K562 (cell line): ENCODE measurements at regions not wholly inside any gene's neighbourhood (a gene's known extent, or its start where the extent isn't known, plus 50 kb on each side); places are given as distances from the start of the nearest gene placed in this dataset.
A peak's percentile ranks its signal among the peaks of the same experiment; 100 is the strongest.

Experiments used
- ATAC-seq: fragments of 200-7000 bp; cut with Tn5 transposase; 3 replicates; pipeline ENCODE4 v1.9.1; 2020; ENCODE audit warnings: moderate library complexity
- BruUV-seq: library from RNA; stranded (reverse); fragments of 400-500 nt; replicated peaks from 2 replicates; lab custom pipeline; 2021; lab: Mats Ljungman, UMichigan
- CTCF ChIA-PET: fragments of 300-600 bp; formaldehyde crosslinking; extraction: SDS; loops from one replicate; lab custom pipeline; 2021; ENCODE audit warnings: low intra/inter-chr PET ratio; lab: Yijun Ruan, JAX
- POLR2A ChIA-PET: fragments of 300-600, 350-650 bp; sonication (Branson Sonifier 250); formaldehyde crosslinking; extraction: SDS; loops from one replicate; lab custom pipeline; 2021; ENCODE audit warnings: antibody characterized with exemption, inconsistent platforms; lab: Yijun Ruan, JAX
- DNase-seq, 4 experiments: peaks; one replicate each; pipeline versions ENCODE4 v3.0.0 to v3.0.0-alpha.2; 2011 to 2018; ENCODE audit warnings: low spot score in 3 of 4, mixed read lengths in 3 of 4; ENCODE audit errors: extremely low read depth in 1 of 4
- FAIRE-seq: peaks from 2 replicates; lab custom pipeline; 2011; peaks lifted over from hg19 to GRCh38; lab: Jason Lieb, UNC
- H2AFZ ChIP-seq: 2 replicates; pipeline ENCODE4 v1.6.0; 2011; ENCODE audit warnings: low read depth, low read length, control low read depth, inconsistent platforms
- H3K27ac ChIP-seq: fragments of 200-600 bp; 3 replicates; pipeline ENCODE4 v1.8.0; 2011; ENCODE audit warnings: low read depth, mild to moderate bottlenecking, control low read depth, inconsistent platforms, low read length, moderate library complexity, mixed read lengths; ENCODE audit errors: extremely low read depth
- H3K27me3 ChIP-seq, 2 experiments: fragments of 300-600 bp in 1 of 2; 2 replicates in 1 of 2; 3 replicates in 1 of 2; pipeline versions ENCODE4 v1.6.0 to v1.8.0; 2011; ENCODE audit warnings: inconsistent platforms in 2 of 2, low read length in 2 of 2, mild to moderate bottlenecking in 1 of 2, mixed read lengths in 1 of 2, moderate library complexity in 1 of 2; ENCODE audit not compliant: control insufficient read depth in 2 of 2, insufficient read depth in 2 of 2
- H3K36me3 ChIP-seq: fragments of 300-600 bp; 3 replicates; pipeline ENCODE4 v1.8.0; 2011; ENCODE audit warnings: mild to moderate bottlenecking, low read length, inconsistent platforms; ENCODE audit not compliant: control insufficient read depth, insufficient read depth
- H3K4me1 ChIP-seq, 2 experiments: fragments of 200-600 bp in 1 of 2; replicated peaks in 1 of 2; 2 replicates in 1 of 2; 3 replicates in 1 of 2; pipeline versions ENCODE4 v1.5.1 to v1.8.0; 2011; ENCODE audit warnings: inconsistent platforms in 2 of 2, low read length in 2 of 2, mild to moderate bottlenecking in 1 of 2, mixed read lengths in 1 of 2, moderate library complexity in 1 of 2; ENCODE audit not compliant: control insufficient read depth in 2 of 2, insufficient read depth in 2 of 2
- H3K4me2 ChIP-seq: 2 replicates; pipeline ENCODE4 v1.6.1; 2011; ENCODE audit warnings: low read length, control low read depth, inconsistent platforms, mixed read lengths; ENCODE audit not compliant: insufficient read depth
- H3K4me3 ChIP-seq: fragments of 200-600 bp; sonication (generic), shearing (Covaris generic); 2 replicates; pipeline ENCODE4 v1.5.1; 2016; ENCODE audit warnings: control low read depth, inconsistent platforms
- H3K79me2 ChIP-seq: fragments of 200-600 bp; 3 replicates; pipeline ENCODE4 v1.8.0; 2011; ENCODE audit warnings: low read length, inconsistent platforms; ENCODE audit not compliant: control insufficient read depth, insufficient read depth
- H3K9ac ChIP-seq, 2 experiments: 2 replicates each; pipeline versions ENCODE4 v1.6.0 to v1.6.1; 2011; ENCODE audit warnings: low read depth in 2 of 2, low read length in 2 of 2, control low read depth in 1 of 2, inconsistent platforms in 1 of 2, mild to moderate bottlenecking in 1 of 2, mixed read lengths in 1 of 2; ENCODE audit not compliant: insufficient read depth in 1 of 2
- H3K9me1 ChIP-seq: one replicate; pipeline ENCODE4 v1.6.0; 2011; ENCODE audit warnings: inconsistent platforms, mild to moderate bottlenecking, low read length, moderate library complexity; ENCODE audit not compliant: control insufficient read depth, insufficient read depth
- H3K9me3 ChIP-seq: replicated peaks from 2 replicates; pipeline ENCODE4 v1.5.1; 2011; ENCODE audit warnings: low read depth, low read length, inconsistent platforms; ENCODE audit not compliant: control insufficient read depth, insufficient read depth
- H4K20me1 ChIP-seq: replicated peaks from 2 replicates; pipeline ENCODE4 v1.6.1; 2011; ENCODE audit warnings: low read length, inconsistent platforms, mixed read lengths; ENCODE audit not compliant: control insufficient read depth, insufficient read depth
- C11orf30 ChIP-seq: fragments of 450-650 bp; IDR thresholded peaks from 2 replicates; pipeline ENCODE4 v1.6.1; 2016; ENCODE audit warnings: low read depth, mild to moderate bottlenecking
- MIER1 ChIP-seq: fragments of 450-650 bp; IDR thresholded peaks from 2 replicates; pipeline ENCODE4 v1.6.1; 2016; ENCODE audit warnings: antibody characterized with exemption, mild to moderate bottlenecking, low read depth
- NFYB ChIP-seq: IDR thresholded peaks from 2 replicates; pipeline ENCODE4 v1.6.1; 2011; ENCODE audit warnings: mild to moderate bottlenecking, moderate library complexity; ENCODE audit not compliant: insufficient read length; ENCODE audit errors: extremely low read depth
- NONO ChIP-seq, 2 experiments: fragments of 200-400 bp in 1 of 2; fragments of 450-650 bp in 1 of 2; formaldehyde crosslinking in 1 of 2; IDR thresholded peaks; 2 replicates each; pipeline ENCODE4 v1.6.1; 2017; ENCODE audit warnings: low read depth in 2 of 2, mild to moderate bottlenecking in 2 of 2, moderate library complexity in 2 of 2, low read length in 1 of 2
- WGBS: fragments of 100-300 bp; shearing (Covaris generic); methylation state at CpG from one replicate; pipeline ENCODE4 v1.1.6; 2016; ENCODE audit warnings: low coverage, mixed read lengths; ENCODE audit not compliant: insufficient coverage; ENCODE audit errors: missing lambda C conversion rate; 5-methylcytosine and 5-hydroxymethylcytosine counted together
- in situ Hi-C: fragments of 300-500 bp; cut with MboI; formaldehyde crosslinking; loops from 4 replicates; pipeline ENCODE4 v1.15.0; 2018; ENCODE audit warnings: inconsistent platforms, mixed read lengths
- intact Hi-C: fragments of 100-400 bp; cut with micrococcal nuclease; formaldehyde crosslinking; loops from 2 replicates; pipeline ENCODE4 v1.14.2; 2022
- TF ChIP-seq, protein P1 (sequence below): fragments of 450-650 bp; formaldehyde crosslinking; IDR thresholded peaks from 2 replicates; pipeline ENCODE4 v1.4.0; 2020; ENCODE audit warnings: mild to moderate bottlenecking, moderate library complexity

DNA sequence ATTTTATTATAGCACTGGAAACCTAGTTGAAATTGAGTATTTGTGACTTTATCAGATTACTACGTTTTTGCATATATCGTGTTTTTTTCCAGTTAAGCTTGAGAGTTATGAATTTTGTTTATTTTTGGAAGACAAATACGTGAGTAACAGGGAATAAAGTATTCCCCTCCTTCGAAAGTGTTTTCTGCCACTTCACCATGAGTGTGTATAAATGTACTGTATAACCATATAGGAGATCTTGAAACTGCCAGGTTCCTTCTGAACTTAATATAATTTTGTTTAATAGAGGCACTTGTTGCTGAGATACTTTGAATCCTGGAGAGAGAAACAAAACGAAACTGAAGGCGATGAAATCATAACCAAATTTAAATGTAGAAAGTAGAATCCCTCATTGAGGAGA lies 1004.4 kb upstream of the ZEB2 start:
- Histone ChIP-seq H3K9ac (0 out of 4 replicates have a peak overlapping the region, but pooled peaks of 1 of the 2 experiments have one; percentile 10), H3K9me1 (no peaks in the 10 kb centered on the region), H3K27me3 (no peaks in the 10 kb centered on the region), H3K79me2 (no peaks in the 10 kb centered on the region), H3K4me2 (no peak overlapping the region), H3K9me3 (no peaks in the 10 kb centered on the region), H3K36me3 (no peaks in the 10 kb centered on the region), H3K4me1 (no peaks in the 10 kb centered on the region), H2AFZ (peak overlapping the region; percentile 30), H3K27ac (no peak overlapping the region), H3K4me3 (no peak overlapping the region), H4K20me1 (no peaks in the 10 kb centered on the region)
- TF ChIP-seq MIER1 (peak; percentile 77), NONO (IDR thresholded peaks at IDR 0.05; ENCODE audit: low read depth in 2 of 2, low read length in 1 of 2) (no peak), C11orf30 (peak; percentile 26; the same call in 1 of the 2 replicates), NFYB (no peak)
- TF ChIP-seq, protein P1, sequence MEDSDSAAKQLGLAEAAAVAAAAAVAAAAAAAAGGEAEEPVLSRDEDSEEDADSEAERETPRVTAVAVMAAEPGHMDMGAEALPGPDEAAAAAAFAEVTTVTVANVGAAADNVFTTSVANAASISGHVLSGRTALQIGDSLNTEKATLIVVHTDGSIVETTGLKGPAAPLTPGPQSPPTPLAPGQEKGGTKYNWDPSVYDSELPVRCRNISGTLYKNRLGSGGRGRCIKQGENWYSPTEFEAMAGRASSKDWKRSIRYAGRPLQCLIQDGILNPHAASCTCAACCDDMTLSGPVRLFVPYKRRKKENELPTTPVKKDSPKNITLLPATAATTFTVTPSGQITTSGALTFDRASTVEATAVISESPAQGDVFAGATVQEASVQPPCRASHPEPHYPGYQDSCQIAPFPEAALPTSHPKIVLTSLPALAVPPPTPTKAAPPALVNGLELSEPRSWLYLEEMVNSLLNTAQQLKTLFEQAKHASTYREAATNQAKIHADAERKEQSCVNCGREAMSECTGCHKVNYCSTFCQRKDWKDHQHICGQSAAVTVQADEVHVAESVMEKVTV (CRISPR knock-in tag), result no peak
- in situ Hi-C loops, result no loop called here
- POLR2A ChIA-PET, result no interaction called here
- FAIRE-seq (no peak), DNase-seq (no peak), ATAC-seq (no peak)
- intact Hi-C loops, result no loop called here
- BruUV-seq, result no TSS peak
- CTCF ChIA-PET, result no interaction called here
- WGBS, result 34% methylated on average over 6 of the region's 6 CpGs
